ENCODE measurements at regions not wholly inside any gene's neighbourhood (a gene's known extent, or its start where the extent isn't known, plus 50 kb on each side); places are given as distances from the start of the nearest gene placed in this dataset.

DNA sequence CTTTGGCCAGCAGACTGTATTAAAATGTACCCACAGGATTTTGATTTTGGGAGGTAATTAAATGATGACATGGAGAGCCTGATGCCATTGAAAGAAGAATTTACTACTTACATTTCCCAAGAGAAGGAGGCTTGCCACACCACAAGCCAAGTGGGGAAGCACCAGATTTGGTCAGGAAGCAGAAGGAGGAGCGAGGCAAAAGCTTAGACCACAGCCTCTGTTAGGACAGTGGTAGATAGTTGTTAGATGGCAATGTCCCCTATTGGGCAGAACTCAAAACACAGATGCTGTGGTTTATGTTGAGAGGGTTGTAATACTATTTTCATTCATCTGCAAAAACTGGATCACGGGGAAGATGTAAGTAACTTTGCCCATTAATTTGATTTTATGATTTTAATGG lies 709.4 kb downstream of the VRK1 start:
- TF ChIP-seq, protein P1, sequence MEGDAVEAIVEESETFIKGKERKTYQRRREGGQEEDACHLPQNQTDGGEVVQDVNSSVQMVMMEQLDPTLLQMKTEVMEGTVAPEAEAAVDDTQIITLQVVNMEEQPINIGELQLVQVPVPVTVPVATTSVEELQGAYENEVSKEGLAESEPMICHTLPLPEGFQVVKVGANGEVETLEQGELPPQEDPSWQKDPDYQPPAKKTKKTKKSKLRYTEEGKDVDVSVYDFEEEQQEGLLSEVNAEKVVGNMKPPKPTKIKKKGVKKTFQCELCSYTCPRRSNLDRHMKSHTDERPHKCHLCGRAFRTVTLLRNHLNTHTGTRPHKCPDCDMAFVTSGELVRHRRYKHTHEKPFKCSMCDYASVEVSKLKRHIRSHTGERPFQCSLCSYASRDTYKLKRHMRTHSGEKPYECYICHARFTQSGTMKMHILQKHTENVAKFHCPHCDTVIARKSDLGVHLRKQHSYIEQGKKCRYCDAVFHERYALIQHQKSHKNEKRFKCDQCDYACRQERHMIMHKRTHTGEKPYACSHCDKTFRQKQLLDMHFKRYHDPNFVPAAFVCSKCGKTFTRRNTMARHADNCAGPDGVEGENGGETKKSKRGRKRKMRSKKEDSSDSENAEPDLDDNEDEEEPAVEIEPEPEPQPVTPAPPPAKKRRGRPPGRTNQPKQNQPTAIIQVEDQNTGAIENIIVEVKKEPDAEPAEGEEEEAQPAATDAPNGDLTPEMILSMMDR (IDR thresholded peaks at IDR 0.05) = no peak
- TF ChIP-seq POLR2AphosphoS5 (IDR thresholded peaks at IDR 0.05) (no peak), POLR2A (IDR thresholded peaks at IDR 0.05) (no peak)

Data from suprapubic skin (tissue), 4 donors.